ENCODE measurements at regions not wholly inside any gene's neighbourhood (a gene's known extent, or its start where the extent isn't known, plus 50 kb on each side); places are given as distances from the start of the nearest gene placed in this dataset.

DNA sequence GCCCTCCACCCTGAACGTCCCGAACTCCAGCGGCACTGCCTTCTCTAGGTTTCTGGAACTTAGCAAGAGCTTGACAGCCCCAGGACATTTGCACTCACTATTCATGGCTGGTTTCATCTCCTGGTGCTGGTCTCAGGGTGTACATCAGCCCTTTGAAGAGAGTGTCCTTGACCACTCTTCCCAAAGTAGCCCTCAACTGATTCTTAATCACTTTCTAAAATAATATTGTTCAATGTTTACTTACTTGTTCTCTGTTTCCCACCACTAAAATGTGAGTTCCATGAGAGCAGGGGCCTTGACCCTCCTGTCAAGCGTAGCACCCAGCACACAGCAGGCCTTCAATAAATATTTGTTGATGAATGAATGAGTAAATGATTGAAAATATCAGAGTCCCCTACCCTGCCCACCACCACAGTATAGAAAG is 262.5 kb downstream of the RHOU start:
- Histone ChIP-seq H3K36me3 (no peaks in the 10 kb centered on the region), H3K27ac (no peak overlapping the region), H3K4me3 (no peak overlapping the region), H3K9me3 (no peaks in the 10 kb centered on the region), H3K27me3 (replicated peaks; ENCODE audit: insufficient read depth) (no peaks in the 10 kb centered on the region), H3K4me1 (ENCODE audit: control insufficient read depth in 1 of 2, low read depth in 2 of 2) (no peaks in the 10 kb centered on the region)
- DNase-seq (ENCODE audit: low spot score), result no peak
- ATAC-seq (ENCODE audit: insufficient number of reproducible peaks, low FRiP score, low read depth), result no peak
- TF ChIP-seq, protein P1, sequence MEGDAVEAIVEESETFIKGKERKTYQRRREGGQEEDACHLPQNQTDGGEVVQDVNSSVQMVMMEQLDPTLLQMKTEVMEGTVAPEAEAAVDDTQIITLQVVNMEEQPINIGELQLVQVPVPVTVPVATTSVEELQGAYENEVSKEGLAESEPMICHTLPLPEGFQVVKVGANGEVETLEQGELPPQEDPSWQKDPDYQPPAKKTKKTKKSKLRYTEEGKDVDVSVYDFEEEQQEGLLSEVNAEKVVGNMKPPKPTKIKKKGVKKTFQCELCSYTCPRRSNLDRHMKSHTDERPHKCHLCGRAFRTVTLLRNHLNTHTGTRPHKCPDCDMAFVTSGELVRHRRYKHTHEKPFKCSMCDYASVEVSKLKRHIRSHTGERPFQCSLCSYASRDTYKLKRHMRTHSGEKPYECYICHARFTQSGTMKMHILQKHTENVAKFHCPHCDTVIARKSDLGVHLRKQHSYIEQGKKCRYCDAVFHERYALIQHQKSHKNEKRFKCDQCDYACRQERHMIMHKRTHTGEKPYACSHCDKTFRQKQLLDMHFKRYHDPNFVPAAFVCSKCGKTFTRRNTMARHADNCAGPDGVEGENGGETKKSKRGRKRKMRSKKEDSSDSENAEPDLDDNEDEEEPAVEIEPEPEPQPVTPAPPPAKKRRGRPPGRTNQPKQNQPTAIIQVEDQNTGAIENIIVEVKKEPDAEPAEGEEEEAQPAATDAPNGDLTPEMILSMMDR (IDR thresholded peaks at IDR 0.05), result no peak

DNA sequence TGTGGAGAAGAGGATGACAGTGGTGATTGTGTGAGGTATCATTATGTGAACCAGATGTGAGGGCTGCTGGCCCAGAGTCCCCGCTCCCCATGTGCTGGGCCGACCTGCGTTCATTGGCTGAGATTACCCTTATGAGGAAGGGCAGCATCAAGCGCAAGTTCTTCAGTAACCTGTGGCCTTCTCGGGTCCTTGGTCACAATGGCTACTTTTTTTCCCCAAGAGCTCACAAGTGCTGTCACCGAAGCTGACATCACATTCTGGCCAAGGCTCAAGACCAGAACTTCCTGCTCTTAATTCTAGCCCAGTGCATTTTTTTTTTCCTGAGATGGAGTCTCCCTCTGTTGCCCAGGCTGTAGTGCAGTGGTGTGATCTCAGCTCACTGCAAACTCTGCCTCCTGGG is 262.9 kb downstream of the RHOU start:
- H3K27me3 ChIP-seq (replicated peaks; ENCODE audit: insufficient read depth), result no peaks in the 10 kb centered on the region
- no peak overlapping the region for H3K4me3 ChIP-seq
- DNase-seq (ENCODE audit: low spot score) (no peak), ATAC-seq (ENCODE audit: insufficient number of reproducible peaks, low FRiP score, low read depth) (no peak)
- no peaks in the 10 kb centered on the region for H3K36me3 ChIP-seq
- no peak overlapping the region for H3K27ac ChIP-seq
- TF ChIP-seq, protein P1 (IDR thresholded peaks at IDR 0.05), result no peak
- H3K4me1 ChIP-seq (ENCODE audit: control insufficient read depth in 1 of 2, low read depth in 2 of 2), result no peaks in the 10 kb centered on the region
- H3K9me3 ChIP-seq, result no peaks in the 10 kb centered on the region

DNA sequence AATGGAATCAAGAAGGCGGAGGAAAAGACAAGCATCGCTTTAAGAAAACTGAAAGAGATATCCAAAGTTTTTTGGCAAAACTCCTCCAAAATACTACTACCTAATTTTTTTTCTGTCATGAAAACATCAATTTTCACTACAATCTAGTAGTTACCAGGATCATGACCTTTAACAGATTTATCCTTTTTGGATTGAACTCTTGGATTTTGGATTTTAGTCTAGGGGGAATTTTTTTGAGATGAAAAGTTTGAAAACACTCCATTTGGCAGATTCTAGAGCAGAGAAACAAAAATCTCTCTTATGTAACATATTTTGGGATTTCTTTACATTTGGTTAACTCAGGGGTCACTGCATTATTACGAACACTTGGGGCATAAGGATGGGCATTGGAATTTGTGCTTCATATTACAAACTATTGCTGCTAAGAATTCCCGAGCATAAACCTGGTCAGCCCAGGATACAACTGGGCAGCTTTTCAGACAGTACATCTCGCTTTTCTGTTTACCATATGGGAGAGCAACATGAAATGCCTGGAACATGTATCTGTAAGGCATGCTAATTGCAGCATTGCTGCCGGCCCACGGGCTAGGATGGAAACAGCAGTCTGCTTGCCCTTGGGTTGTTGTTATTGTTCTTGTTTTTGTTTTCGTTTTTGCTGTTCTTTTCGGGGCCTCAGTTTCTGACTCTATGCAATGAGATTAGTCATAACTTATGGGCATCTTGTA is 264.3 kb downstream of the RHOU start:
- Histone ChIP-seq H3K27ac (no peak overlapping the region), H3K27me3 (replicated peaks; ENCODE audit: insufficient read depth) (no peaks in the 10 kb centered on the region), H3K36me3 (no peaks in the 10 kb centered on the region), H3K4me3 (no peak overlapping the region), H3K9me3 (no peaks in the 10 kb centered on the region), H3K4me1 (ENCODE audit: control insufficient read depth in 1 of 2, low read depth in 2 of 2) (peaks cover 0 to 12% of the 10 kb centered on the region in 2 donors)
- ATAC-seq (ENCODE audit: insufficient number of reproducible peaks, low FRiP score, low read depth) (no peak), DNase-seq (ENCODE audit: low spot score) (no peak)
- TF ChIP-seq, protein P1 (IDR thresholded peaks at IDR 0.05), result no peak

DNA sequence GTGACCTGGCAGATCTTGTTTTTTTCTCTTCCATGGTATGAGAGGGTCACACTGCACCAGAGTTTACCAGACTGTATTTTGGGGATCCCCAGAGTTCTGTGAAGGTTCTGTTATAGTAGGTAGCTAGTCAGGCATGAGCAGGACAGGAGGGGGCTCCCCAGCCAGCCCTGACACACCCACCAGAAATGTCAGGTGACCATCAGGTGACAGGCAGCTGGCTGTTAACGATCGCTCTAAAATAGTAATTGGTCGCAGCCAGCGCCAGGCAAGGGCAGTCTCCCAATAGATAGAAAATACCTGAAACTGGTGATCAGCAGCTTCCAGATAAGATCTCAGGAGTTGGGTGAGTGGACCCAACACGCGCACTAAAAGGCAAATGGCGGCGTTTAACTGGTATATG is 264.9 kb downstream of the RHOU start:
- H3K4me1 ChIP-seq (ENCODE audit: control insufficient read depth in 1 of 2, low read depth in 2 of 2), result peaks cover 0 to 12% of the 10 kb centered on the region in 2 donors
- no peak overlapping the region for H3K4me3 ChIP-seq

DNA sequence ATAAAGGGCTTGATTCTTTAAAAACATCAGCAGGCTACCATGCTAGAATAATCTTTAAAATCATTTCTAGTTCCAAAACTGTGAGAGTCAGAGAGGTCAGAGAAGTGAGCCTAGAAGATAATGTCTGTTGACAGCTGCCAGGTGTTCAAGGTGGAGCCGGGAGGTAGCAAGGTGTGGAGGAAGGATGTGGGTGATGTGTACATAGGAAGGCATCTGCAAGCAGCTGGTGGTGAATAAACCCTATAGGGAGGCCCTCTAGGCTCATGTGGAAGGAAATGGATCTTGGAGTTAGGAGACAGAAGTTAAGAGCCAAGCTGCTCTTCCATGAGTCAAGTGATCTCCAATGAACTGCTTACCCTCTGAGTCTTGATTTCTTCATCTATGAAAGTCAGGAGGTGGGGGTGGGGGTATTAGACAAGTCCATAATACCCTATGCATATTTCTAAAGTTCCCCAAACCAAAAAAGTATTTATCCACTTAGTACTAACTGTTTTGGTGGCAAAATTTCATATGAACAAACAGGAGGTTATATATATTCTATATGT is 266.3 kb downstream of the RHOU start:
- H3K27me3 ChIP-seq (replicated peaks; ENCODE audit: insufficient read depth), result no peaks in the 10 kb centered on the region
- DNase-seq (ENCODE audit: low spot score), result no peak
- TF ChIP-seq, protein P1 (IDR thresholded peaks at IDR 0.05), result no peak
- H3K36me3 ChIP-seq, result no peaks in the 10 kb centered on the region
- no peak for ATAC-seq (ENCODE audit: insufficient number of reproducible peaks, low FRiP score, low read depth)
- H3K27ac ChIP-seq, result no peak overlapping the region
- H3K4me1 ChIP-seq (ENCODE audit: control insufficient read depth in 1 of 2, low read depth in 2 of 2), result peaks cover 0 to 12% of the 10 kb centered on the region in 2 donors
- H3K9me3 ChIP-seq, result no peaks in the 10 kb centered on the region
- H3K4me3 ChIP-seq, result no peak overlapping the region

More for the DNA sequence above, 264.9 kb downstream of the RHOU start:
- Histone ChIP-seq H3K9me3 (no peaks in the 10 kb centered on the region), H3K36me3 (no peaks in the 10 kb centered on the region), H3K27me3 (replicated peaks; ENCODE audit: insufficient read depth) (no peaks in the 10 kb centered on the region), H3K27ac (no peak overlapping the region)
- TF ChIP-seq, protein P1 (IDR thresholded peaks at IDR 0.05), result no peak
- DNase-seq (ENCODE audit: low spot score) (no peak), ATAC-seq (ENCODE audit: insufficient number of reproducible peaks, low FRiP score, low read depth) (no peak)

All from thoracic aorta (tissue), 2 donors.